ENCODE measurements at regions not wholly inside any gene's neighbourhood (a gene's known extent, or its start where the extent isn't known, plus 50 kb on each side); places are given as distances from the start of the nearest gene placed in this dataset.

GRCh38 chr1:164369698-164370365, 189.2 kb upstream of the PBX1 start:
- no peak for TF ChIP-seq GATA2 (IDR thresholded peaks at IDR 0.05; ENCODE audit: low read depth, low read length)
- no peak for TF ChIP-seq GATA3 (IDR thresholded peaks at IDR 0.05; ENCODE audit: low read depth, low read length)
